HT-29 (cell line): ENCODE measurements at regions not wholly inside any gene's neighbourhood (a gene's known extent, or its start where the extent isn't known, plus 50 kb on each side); places are given as distances from the start of the nearest gene placed in this dataset.
A peak's percentile ranks its signal among the peaks of the same experiment; 100 is the strongest.
"Not testable (repeated sequence)": the region's sequence is repeated elsewhere in the genome, so short reads cannot be mapped to it uniquely, and the experiment has no call there.

Source experiments
- DNase-seq: peaks from one replicate; pipeline ENCODE4 v3.0.0-alpha.2; 2015; ENCODE audit warnings: low spot score

DNA sequence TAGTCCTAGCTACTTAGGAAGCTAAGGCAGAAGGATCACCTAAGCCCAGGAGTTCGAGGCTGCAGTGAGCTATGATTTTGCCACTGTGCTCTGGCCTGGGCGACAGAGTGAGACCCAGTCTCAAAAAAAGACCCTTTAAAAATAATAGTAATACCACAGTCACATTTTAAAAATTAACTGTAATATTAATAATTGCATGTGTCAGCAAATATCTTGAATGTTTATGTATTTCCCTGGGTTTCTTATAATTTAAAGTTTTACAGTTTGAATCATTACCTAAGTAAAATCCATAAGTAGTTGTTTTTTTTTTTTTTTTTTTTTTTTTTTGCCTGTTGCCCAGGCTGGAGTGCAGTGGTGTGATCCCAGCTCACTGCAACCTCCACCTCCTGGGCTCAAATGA, 69.2 kb downstream of the LYZL2 start:
- no peak for DNase-seq

DNA sequence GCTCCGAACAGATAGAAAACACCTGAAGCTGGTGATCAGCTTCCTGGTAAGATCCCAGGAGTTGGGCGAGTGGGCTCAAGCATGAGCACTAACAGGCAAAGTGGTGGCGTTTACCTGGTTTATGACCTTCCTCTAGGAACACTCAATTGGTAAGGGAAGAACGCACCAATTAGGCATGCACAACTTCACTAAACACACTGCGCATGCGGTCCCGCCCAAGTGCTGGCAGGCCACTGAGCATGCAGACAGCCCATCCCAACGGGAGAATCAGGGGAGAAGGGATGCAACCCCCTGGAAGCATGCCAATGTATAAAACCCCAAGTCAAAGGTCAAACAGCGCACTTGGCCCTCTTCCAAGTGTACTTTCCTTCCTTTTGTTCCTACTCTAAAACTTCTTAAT, 70.4 kb downstream of the LYZL2 start:
- DNase-seq: peak; percentile 86

DNA sequence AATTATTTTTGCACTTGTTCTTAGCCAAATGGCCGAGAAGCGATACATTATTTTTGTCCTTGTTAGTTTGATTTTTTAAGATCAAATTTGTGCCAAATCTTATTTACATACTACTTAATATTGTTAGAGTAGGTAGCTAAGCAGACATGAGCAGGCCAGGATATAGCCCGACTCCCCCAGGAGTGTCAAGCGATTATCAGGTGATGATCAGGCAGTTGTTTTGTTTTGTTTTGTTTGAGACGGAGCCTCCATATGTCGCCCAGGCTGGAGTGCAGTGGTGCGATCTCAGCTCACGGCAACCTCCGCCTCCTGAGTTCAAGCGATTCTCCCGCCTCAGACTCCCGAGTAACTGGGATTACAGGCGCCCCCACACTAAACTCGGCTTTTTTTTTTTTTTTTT, 71.1 kb downstream of the LYZL2 start:
- DNase-seq: no peak

DNA sequence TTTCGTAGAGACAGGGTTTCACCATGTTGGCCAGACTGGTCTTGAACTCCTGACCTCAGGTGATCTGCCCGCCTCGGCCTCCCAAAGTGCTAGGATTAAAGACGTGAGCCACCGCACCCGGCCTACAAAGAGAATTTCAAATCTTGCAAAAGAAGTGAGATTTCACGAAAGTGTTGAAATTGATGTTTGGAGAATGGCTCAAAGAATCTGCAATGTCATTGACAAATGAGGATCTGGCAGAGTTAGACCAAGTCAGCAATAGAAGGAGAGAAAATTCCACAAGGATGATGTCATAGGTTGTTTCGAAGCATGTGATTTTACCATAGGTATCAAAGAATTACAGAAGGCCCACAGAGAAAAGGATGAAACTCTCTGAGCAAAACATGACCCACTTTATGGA, 71.7 kb downstream of the LYZL2 start:
- DNase-seq: no peak

DNA sequence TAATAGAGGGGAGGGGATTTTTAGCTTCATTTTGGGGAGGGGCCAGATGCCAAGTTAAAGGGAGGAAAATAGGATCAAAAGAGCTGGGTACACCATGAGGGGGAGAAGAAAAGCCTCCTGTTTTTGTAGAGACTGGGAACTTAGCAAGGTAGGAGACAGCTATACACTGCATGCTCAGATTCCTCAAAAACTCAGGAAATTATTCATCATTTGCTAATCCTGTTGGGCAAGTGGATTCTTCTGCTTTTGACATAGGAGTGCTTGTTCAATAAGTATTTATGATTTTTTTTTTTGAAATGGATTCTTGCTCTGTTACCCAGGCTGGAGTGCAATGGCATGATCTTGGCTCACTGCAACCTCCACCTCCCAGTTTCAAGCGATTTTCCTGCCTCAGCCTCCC, 73.4 kb downstream of the LYZL2 start:
- no peak for DNase-seq

DNA sequence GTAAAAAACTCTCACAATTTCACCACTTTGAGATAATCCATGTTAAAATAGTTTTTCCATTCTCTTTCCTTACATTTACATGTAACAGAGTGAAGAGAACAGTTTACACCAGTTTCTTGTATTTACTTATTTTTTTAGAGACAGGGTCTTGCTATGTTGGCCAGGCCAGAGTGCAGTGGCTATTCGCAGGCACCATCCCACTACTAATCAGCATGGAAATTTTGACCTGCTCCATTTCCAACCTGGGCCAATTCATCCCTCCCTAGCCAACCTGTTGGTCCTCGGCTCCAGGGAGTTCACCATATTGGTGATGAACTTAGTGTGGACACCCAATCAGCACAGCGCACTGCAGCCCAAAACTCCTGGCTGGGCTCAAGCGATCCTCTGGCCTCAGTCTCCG, 74.1 kb downstream of the LYZL2 start:
- no peak for DNase-seq

DNA sequence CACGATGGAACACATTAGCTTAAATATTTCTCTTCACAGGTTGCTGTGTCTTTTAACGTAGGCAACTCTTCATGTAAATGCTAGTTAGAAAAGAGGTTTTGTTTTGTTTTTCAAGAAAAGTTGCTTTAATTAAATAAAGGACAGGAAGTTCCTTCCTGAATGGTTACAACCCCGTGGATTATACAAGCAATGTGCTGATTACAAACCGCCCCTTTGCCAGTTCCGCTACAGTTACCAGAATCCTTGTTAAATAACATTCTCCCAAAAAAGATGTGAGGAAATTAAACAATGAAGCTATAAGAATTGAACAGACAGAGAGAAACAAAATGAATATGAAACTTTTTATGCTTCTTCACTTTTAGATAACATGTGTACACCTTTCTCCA, 75.1 kb downstream of the LYZL2 start:
- no peak for DNase-seq

DNA sequence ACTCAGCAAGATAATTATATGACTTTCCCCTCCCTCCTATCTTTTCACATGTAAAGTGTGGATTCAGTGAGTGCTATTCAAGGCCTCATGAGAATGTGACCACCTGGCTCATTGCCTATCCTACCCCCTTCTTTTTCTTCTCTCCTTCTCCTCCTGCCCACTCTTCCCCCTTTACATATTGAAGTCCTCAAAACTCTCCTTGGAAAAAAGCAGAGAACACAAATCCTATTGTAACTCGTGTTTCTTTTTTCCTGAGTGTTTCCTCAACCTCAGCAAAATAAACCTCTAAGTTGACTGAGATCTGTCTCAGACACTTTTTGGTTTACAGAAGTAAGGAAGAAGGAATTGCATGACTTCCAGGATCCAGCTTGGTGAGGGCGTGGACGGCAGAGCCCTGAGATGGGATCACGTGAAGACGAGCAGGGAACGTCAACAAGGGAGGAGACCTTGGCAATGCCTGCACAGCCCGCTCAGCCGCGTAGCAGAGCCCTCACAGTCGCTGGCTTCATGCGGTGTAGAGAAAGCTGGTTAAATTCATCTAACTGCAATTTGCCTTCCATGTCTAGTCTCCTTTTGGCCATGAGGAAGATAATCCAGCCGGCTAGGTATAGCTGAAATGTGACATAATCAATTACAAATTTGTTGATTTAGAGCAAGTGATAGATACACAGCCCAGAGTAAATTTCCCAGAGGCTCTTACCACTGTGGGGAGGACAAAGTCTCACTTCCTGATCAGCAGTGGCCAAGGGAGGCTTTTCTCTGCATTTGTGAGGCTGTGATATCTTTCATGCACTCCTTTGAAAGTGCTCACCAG, 75.7 kb downstream of the LYZL2 start:
- peak; percentile 64 for DNase-seq

DNA sequence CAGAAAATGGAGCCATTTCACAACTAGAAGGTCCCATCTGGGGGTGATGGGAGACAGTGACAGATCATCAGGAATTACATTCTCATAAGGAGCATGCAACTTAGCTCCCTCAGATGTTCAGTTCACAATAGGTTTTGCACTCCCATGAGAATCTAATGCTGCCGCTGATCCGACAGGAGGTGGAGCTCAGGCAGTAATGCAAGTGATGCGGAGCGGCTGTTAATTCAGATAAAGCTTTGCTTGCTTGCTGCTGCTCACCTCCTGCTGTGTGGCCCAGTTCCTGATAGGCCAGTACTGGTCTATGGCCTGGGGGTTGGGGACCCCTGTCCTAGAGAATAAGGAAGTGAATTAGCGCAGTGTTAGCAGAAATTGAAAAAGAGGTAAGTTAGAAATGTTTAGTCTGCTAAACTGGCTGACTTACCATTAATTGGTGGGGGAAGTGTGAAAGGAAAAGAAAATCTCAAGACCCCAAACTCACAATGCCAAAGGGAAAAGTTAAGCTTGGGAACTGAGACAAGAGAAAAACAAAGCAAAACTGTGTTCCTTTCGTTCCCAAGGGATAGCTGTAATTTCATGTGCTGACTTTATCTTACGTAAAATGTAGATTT, 76.4 kb downstream of the LYZL2 start:
- DNase-seq: no peak

DNA sequence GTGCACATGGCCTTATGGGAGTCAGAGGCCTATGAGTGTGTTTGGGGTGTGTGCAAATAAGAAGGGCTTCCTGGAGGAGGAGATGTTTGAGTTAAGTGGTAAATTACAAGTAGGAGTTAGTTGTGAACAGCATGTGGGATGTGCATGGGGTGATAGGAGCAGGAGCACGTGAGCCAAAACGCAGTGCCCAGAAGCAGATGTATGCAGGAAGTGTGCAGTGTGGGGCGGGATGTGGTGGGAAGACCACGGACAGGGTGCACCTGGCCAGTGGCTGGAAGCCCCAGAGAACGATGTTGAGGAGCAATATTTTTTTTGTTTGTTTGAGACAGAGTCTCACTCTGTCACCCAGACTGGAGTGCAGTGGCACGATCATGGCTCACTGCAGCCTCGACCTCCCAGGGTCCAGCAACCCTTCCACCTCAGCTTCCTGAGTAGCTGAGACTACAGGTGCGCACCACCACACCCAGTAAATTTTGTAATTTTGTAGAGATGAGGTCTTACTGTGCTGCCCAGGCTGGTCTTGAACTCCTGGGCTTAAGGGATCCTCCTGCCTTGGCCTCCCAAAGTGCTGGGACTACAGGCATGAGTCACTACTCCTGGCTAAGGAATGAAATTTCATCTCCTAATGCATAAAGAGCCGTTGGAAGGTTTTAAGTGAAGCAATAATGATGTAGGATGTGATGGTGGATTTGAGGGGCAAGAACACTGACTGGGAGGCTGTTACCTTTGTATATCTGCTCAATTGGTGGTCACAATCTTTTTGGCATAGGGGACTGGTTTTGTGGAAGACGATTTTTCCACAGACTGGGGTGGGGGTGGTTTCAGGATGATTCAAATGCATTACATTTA, 78.4 kb downstream of the LYZL2 start:
- DNase-seq: no peak

DNA sequence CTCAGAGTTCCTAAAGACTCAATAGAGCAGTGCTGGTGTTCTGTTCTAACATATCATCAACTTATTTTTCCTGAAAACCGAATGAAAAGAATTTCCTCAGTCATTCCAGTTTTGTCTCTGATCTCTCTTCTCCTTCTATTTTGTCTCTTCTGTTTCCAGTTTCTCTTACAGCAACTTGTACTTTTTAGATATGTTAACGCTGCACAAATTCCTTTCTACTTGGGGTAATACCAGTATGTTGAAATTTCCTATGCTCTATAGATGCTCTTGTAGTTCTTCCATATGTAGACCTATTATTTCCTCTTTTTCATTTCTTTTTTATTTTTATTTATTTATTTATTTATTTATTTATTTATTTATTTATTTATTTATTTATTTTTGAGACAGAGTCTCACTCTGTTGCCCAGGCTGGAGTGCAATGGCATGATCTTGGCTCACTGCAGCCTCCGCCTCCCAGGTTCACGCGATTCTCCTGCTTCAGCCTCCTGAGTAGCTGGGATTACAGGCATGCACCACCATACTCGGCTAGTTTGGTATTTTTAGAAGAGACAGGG, 80.3 kb downstream of the LYZL2 start:
- DNase-seq: not testable (repeated sequence)

DNA sequence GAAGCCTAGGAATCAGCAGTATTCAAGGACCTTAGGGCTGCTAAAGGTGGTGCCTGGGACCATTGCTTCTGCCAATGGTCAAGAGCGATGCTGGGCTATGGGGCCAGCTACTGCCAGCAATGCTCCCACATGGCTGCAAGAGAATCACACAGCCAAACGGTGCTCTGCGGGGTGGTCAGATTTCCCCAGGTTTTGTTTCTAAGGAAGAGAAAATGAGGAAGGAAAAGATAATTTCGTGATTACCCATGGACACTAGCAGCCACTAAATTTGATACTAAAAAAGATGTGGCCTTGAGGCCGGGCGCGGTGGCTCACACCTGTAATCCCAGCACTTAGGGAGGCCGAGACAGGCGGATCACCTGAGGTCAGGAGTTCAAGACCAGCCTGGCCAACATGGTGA, 83.0 kb downstream of the LYZL2 start:
- DNase-seq: no peak

DNA sequence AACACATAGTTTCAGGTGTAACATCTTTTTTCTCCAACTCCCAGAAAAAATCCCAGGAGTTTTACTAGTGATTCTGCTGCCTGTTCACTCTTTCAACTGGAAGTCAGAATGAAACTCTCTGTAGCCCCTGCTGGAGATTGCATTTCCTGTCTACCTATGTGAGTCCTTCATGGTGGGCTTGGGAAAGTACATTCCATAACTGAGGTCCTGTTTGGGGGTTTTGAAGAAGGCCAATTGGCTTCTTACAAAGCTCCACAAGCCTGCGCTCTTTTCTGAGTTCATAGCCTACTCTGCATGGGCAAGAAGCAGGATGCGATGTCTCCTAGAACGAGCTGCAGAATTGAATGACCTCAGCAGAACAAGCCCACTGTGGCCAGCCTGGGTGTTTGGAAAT, 86.7 kb downstream of the LYZL2 start:
- DNase-seq: no peak

DNA sequence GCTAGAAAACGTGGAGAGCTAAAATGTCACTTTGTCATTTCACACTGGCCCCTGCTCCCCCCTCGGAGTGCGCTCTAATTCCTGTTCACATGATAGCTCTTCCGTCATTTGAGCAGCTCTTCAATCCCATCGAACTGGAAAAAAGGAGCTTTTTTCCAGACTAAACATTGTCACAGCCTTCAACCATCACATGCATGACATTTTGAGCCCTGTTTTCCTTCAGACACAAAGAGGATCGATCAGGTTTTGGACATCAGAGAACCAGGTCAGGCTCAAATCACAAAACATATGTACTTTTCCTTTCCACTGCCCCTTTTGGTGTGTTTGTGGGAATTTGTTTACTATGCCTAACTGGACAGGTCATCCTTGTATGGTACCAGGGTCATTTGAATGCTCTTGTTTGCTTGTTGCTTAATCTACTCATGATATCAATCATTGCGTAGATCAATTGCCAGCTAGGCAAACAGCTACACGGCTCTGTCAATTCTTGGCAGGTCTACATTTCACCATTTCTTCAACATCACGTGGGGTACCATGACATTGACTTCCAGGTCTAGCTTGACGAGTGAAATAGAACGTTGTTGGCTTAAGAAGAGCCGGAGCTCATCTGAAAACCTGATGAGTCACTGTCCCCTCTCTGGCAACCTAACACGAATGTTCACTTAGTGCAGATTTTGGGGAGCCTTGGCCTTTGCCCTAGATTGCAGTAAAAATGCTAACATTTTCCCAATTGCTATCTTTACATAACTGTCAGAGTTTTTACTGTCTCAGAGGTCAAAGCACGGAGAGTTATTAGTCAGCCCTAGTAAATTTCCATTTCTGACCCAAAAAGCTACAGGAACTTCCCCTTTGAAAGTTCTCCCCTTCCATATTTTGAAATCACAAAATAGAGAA, 87.3 kb downstream of the LYZL2 start:
- DNase-seq: no peak

DNA sequence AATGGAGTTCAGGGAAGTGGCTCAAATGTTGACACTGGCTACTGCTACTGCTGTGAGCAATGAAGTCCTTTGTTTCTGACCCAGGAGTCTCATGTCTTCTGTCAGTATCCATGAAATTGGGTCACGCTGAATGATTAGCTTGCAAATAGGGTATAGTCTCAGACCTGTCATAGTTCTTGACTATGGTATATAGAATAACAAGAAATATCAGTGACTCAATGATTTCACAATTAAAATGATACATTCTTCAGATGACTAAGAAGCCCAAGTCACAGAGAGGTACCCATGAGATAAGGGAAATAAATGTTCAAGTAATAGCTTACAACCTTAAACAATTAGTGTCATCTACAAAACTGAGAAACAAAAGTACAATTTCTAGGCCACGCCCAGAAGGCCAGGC, 89.3 kb downstream of the LYZL2 start:
- DNase-seq: no peak

DNA sequence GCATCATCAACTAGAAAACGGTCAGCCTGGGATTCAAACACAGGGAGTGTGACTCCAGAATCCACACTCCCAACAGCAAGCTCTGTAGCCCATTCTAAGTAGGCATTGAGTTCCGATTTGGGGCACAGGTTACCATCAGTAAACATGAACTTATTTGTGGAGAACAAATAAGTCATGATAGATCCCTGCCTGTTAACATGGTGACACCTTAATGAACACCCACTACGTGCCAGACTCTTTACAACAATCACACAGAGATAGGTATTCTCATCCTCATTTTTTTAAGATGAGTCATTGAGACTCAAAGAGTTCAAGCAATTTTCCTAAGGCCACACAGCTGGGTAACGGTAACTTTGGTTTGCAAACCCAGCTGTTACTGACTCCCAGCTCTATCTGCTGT, 91.5 kb downstream of the LYZL2 start:
- no peak for DNase-seq

DNA sequence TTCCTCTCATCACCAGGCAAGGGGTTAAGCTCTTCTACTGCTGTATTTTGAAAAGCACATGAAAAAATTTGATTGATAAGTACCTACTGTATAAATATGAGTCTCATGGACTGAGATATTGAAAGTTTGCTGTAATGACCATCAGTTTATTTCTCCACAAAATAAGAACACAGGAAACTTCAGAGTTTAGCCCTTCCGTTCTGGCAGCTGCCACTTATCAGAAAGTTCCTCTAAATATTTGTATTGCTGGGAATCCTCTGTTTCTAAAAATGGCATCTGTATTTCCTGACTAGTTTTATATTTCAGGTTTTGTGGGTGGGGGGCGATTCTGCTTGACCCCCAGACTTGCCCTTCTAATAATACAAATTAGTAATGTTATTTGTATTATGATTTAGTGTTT, 92.0 kb downstream of the LYZL2 start:
- no peak for DNase-seq

DNA sequence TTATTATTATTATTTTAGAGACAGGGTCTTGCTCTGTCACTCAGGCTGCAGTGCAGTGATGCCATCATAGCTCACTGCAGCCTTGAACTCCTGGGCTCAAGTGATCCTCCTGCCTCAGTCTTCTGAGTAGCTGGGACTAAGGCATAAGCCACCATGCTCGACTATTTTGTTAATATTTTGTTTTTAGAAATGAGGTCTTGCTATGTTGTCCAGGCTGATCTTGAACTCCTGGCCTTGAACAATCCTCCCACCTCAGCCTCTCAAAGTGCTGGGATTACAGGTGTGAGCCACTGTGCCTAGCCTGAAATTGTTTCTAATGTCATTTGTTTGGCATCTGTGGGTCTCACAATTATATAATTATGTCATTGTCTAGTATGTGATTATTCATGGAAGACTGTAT, 92.4 kb downstream of the LYZL2 start:
- DNase-seq: not testable (repeated sequence)

DNA sequence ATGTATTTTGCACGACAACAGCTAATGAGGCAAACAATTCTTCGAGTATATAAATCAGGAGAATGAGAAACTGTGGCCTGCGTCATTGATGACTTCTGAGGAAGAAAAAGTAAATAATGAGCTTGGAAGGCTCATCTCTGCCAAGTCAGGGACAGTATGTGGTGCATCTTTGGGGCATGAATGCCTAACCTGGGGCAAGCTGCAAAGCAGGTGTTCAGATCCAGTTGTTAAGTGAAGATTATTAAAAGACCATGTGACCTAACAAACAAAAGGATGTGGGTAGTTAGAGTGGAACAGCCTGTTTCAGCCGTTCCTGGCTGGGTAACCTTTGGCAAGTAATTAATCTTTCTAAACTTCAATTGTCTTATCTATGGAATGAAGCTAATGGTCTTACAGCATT, 93.0 kb downstream of the LYZL2 start:
- no peak for DNase-seq

DNA sequence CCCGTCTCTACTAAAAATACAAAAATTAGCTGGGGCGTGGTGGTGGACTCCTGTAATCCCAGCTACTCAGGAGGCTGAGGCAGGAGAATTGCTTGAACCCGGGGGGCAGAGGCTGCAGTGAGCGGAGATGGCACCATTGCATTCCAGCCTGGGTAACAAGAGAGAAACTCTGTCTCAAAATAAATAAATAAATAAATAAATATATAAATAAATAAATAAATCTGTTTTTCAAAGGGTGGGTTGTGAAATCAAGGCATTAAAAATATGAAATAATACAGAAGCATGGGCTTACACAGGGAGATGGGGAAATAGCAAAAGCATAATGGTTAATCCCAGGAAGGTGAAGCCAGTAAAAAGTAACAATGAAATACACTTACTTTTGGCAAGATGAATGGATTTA, 93.9 kb downstream of the LYZL2 start:
- DNase-seq: no peak

DNA sequence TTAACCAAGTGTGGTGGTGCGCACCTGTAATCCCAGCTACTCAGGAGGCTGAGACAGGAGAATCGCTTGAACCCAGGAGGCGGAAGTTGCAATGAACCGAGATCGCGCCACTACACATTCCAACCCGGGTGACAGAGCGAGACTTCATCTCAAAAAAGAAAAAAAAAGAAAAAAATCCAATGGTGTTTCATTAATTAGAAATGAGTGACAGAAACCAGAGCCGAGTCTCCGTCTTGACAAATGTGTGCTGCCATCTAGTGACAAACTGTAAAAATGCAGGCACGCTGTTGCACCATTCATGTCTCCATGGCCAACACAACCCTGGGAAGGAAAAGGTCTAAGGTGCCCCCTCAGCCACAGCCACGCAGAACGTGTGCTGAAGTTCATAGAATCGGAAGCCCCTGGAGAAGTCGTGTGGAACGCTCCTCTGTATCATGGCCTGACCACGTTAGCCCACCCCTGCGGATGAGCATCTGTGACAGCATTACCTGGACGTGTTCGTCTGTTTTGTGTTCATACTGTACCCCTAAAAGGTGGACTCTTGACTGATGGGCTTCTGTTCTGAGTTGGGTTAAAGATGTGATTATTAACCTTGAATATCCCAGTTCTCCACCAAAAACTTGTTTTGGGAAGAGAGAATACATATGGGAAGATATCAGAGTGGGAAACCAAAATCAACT, 94.9 kb downstream of the LYZL2 start:
- peak; percentile 80 for DNase-seq
